ENCODE measurements at regions not wholly inside any gene's neighbourhood (a gene's known extent, or its start where the extent isn't known, plus 50 kb on each side); places are given as distances from the start of the nearest gene placed in this dataset.

DNA sequence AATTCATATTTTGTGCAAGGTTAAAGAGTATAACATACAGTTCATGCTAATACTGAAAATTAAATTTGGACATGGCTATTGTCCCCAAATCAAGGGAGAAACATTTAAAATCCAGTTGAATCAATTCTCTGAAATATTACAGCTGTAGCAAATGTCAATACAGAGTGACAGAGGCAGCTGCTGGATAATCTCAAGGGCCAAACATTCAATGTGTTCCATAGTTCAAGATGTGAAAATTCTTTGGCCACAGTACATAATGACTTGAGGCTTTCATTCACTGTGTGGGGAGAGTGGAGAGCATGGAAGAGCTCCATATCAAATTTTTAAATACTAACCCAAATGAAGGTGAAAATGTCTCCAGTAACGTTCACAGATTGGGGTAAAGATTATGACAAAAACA, 1192.8 kb upstream of the CADM2 start:
- no peak for DNase-seq

DNA sequence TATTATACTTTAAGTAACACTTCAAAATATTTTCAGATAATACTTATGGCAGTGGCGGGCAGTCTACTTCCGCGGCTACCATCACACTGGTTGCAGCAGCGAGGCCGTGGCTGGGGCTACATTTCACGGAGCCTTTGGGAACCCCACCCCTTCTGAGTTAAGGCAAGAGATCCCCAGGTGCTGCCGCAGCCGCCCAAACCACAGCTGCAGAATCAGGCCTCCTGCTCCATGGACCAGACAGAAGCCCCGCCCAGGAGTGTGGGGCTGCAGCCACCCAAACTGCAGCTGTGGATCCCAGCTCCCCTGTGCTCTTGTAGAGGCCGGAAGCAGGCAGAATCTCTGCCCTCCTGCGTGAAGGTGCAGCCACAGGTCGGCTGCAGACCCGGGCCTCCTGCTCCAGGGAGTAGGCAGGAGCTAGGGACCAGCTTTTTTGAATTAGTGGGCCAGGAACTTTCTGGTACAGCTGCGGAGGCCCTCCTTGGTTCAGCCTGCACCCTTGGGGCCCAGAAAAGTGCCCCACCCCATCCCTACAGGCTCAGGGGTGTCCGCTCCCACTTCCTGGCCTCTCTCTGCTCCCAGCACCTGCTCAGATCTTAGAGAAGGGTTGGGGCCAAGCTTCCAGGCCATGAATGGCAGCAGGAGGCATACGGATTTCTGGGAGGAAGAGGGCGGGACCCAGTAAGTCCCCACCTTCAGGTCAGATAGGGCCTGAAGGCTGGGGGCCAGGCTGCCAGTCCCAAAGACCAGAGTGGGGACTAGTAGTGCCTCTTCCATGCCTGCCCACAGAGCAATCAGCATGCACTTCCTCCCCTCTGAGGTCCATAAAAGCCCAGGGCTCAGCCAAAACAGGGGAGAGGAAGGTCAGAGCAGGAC, 1188.8 kb upstream of the CADM2 start:
- DNase-seq = no peak

DNA sequence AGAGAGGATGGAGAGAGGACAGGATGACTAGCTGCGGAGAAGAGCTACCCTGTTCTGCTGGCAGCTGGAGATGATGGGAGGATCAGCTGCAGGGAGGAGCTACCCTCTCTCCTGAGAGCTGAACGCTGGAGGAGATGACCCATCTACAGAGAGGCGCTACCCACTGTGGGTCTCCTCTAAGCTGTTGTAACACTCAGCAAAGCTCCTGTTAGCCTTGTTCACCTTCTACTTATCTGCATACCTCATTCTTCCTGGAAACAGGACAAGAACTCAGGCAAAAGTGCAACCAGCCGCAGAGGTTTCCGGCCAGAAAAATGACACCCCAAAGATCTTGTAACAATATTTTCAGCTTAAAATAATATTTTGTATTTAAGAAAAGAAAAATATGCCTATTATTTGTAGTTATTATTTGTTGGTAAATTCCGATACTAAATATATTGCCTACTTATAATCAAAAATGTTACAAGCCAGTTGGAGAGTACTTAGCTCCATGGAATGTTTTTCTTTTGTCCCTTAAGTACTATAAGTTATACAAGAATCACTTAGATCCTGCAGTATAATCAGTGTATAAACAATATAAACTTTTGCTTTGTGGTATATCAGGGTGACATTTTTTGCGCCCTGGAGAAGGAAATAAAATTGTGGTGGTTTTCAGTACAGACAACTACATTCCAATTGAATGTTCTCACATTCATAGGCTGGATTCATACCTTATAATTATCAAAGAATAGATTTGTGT, 1188.0 kb upstream of the CADM2 start:
- no peak for DNase-seq

DNA sequence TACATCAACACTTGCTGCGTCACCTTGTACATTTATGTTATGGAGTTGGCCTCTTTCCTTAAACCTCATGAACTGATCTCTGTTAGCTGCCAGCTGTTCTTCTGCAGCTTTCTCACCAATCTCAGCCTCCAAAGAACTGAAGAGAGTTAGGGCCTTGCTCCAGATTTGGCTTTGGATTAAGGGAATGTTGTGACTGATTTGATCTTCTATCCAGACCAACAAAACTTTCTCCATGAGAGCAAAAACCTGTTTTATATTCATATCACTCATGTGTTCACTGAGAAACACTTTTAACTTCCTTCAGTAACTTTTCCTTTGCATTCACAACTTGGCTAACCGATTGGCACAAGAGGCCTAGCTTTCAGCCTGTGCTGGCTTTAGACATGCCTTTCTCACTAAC, 1156.0 kb upstream of the CADM2 start:
- DNase-seq = no peak

DNA sequence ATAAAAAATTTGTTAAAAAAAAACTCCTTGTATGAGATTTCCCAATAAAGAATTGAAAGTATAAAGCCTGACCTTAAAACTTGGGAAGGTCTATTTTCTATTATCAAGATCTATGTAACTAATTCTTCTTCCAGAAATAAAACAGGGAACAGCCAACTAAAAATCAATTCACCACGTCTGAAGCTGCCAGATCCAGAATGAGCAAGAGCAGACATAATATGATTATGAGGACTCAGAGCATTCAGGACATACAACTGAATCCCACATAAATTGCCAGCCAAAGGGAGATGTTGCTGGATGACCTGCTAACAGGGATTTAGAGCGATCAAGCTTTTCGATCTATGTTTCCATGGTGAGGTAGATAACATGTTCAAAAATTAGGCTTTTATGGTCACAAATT, 1151.3 kb upstream of the CADM2 start:
- no peak for DNase-seq

DNA sequence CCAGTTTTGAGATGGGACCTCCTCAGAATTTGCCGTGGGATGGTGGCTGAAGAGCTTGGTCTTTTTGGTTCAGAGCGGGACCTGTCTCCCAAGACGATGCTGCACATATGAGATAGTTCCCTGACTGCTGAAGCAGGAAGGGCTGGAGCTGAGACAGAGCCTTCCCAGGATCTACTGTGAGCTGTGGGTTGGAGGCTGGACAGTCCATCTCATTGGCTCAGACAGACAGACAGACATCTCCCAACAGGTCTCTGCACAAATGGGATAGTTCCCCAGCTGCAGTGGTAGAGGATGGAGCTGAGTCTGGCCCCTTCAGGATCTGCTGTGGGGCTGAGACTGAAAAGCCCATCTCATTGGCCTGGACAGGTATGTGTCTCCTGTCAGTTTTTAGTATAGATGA, 1145.6 kb upstream of the CADM2 start:
- no peak for DNase-seq

DNA sequence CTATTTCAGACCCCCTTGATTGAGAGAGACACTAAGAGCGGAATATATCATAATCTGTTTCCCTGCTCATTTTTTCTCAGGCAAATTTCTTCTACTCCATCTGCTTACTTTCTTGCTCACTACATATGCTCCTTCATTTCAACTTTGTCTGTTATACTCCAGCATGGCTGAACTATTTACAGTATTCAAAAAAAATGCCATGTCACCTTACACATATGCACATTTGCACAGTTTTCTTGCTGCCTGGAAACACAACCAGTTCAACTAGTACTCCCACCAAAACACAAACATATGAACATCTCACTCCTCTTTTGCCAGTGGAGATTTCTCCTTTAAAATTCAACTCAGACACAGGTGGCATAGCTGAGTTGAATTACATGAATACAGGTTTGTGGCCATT, 1142.1 kb upstream of the CADM2 start:
- DNase-seq = no peak

DNA sequence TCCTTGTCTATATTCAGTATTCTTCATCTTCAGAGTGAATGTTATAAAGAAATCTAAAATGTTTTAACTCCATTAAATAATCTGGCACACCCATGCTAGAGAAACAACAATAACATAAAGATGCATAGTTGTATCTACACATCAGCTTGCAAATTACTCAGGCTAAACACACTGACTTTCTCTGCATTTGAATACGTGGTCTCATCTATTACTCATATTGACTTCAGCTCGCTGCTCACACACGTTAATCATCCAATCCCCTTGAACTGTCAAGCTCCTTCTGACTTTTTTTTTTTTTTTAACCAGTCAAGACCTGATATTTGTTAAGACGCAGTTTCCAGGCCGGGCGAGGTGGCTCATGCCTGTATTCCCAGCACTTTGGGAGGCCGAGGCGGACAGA, 1137.3 kb upstream of the CADM2 start:
- no peak for DNase-seq

DNA sequence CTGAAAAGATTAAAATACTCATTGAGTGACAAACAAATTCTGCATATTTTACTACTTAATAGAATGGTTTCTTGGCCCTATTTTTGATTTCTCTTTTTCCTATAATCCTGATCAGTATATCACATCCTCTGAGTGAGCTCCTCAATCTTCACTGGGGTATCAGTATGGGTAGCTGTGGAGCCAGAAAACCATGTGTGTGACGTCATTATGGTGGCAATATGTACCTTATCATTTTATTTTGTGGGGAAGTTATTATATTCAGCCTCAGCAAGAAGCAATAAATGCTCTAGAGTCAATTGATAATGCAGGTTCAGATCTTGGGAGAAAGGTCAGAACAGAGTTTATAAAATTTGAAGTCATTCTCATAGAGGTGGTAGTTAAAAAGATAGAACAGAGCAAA, 1135.7 kb upstream of the CADM2 start:
- no peak for DNase-seq

DNA sequence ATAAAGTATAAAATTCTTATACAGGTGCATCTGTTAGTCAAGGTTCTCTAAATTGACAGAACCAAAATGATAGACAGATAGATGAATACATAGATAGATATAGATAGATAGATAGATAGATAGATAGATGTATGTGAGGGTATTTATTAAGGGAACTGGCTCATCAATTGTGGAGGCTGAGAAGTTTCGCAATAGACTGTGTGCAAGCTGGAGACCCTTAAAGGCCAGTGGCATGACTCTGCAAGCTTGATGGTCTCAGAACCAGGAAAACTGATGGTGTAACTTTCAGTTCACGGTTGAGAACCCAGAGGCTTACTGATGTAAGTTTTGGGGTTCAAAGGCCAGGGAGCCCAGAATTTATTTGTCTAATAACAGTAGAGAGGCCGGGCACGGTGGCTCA, 1123.7 kb upstream of the CADM2 start:
- no peak for DNase-seq

DNA sequence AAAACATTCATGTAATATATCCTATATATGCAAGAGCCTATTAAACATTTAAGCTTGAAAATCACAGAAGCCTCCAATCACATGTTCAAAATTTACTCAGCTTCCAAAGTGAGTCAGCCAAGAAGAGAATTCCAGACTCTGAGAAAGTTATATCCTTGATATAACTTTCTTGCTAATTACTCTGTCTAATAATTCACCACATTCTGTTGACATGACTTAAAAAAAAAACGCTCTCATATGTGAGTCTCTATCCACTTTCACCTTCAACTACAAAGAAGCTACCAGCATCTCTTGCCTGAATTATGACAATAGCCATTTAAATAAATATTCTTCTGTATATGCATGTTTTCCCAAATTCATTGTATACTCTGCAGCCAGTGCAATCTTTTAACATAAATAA, 1116.3 kb upstream of the CADM2 start:
- DNase-seq = no peak

DNA sequence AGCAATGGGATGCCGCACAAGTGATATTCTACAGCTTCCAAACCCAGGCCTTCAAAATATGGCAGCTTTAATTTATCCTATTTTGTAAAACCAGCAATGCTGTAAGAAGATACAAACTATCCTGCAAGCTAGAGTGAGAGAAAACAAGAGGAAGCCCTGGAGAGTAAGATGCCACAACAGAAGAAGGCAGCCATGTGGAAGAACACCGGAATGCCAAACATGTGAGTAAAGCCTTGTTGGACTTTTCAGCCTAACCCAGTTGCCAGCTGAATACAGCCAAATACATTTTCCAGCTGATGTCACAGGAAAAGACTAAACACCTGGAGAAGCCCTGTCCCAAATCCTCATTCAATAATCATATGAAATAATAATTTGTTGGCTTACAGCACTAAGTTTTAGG, 1115.1 kb upstream of the CADM2 start:
- DNase-seq = no peak

DNA sequence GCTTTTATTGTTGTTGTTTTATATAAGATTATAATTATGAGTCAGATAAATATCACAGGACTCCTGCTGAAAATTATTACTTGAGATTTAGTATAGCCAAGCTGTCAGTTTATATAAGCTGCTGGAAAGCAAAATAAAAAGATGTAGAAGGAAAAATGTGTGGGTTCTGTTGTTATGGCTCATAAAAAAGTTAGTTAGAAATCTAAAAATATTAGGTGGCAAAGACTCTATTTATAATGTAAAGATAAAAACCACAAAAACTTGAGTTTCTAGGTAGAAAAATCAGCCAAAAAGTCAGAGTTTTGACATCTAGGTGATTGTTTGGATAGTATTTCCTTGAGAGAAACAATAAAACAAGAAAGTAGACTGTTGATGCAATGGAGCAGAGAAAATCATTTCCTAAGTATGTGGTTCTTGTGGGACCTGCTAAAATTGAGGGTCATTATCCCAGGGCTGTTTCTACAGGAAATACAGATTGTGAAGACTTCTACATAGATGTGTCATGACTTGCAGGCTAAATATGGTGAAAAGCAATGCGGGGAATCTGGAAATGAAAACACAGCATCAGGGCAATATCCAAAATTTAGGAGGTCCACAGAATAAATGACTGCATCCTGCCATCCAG, 1109.6 kb upstream of the CADM2 start:
- DNase-seq = no peak

DNA sequence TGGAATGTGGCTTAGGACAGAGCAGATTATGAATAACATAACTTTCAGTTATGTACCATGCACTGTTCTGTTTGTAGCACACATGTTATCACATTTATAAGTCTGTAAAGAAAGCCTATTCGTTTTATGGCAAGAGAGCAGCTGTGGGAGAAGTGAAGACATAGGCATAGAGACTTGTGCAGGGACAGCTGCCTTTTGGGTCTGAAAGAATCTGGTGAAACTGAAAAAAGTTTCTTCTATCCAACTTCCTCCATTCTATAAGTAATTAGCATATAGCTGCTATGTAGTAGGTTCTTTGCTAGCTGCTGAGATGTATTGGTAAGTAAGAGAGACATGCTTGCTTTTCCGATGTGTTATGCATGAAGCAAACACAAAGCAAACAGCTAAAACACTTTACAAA, 1095.4 kb upstream of the CADM2 start:
- DNase-seq = no peak

DNA sequence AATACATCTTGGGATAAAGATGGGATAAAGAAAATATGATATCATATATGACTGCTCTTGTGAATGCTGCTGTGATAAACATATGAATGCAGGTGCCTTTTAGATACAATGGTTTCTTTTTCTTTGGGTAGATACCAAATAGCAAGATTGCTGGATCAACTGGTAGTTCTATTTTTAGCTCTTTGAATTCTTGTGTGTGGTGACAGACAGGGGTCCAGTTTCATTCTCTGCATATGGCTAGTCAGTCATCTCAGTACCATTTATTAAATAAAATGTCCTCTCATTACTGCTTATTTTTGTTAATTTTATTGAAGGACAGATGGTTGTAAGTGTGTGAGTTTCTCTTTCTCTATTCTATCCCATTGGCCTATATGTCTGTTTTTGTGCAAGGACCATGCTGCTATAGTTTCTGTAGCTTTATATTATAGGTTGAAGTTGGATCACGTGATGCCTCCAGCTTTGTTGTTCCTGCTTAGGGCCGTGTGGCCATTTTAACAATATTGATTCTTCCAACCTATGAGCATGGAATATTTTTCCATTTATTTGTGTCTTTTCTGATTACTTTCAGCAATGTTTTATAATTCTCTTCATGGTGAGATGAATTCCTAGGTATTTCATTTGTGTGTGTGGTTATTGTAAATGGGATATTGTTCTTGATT, 1089.8 kb upstream of the CADM2 start:
- no peak for DNase-seq

DNA sequence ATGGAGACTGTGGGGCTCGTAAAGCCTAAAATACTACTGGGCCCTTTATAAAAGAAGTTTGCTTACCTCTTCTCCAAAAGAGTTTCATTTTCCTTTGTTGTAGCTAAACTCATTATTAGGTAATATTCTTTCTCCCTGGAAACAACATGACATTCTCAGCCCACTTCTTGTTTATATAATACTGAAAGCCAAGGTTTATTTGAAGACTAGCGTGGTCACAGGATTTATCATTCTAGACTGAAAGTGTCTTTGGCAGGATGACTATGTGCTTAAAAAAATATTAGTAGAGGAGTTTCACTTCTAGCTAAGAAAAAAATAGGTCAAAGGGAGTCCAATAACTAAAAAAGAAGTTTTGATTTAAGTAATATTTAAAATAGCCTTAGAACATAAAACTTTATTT, 1085.2 kb upstream of the CADM2 start:
- DNase-seq = no peak

DNA sequence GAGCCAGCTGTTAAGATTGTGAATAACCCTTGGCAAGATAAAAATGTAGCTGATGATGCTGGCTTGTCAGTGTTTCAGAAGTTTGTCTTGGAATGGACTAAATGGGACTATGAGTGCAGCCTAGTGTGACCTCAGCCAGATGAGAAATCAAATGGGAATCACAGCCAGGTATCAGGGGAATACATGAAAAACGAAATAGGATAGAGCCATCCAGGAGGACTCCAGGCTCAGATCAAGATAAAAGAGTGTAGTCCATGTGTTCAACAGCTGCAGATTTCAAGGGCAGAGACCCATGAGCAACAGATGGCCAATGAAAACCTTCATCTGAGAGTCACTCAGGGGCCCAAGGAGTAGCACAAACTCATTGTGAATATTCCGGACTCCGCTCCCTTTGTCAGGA, 1080.9 kb upstream of the CADM2 start:
- DNase-seq = no peak

DNA sequence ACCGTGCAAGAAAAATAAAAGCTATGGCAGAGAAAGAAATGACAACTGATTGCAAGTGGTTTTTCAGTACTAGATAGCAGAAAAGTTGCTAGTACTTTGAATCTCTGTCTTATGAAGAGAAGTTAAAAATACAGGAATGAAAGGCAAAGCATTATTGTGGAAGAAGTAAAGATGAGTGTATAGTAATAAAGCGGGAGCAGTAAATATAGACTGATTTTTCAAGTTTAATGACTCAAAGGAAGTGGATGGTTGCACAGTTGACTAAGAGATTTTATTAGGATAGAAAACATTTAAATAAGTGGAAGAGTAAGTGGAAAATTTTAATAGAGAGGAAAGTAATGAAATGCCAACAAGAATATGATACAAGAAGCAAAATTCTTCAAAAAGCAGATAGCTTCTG, 1076.1 kb upstream of the CADM2 start:
- DNase-seq = no peak

DNA sequence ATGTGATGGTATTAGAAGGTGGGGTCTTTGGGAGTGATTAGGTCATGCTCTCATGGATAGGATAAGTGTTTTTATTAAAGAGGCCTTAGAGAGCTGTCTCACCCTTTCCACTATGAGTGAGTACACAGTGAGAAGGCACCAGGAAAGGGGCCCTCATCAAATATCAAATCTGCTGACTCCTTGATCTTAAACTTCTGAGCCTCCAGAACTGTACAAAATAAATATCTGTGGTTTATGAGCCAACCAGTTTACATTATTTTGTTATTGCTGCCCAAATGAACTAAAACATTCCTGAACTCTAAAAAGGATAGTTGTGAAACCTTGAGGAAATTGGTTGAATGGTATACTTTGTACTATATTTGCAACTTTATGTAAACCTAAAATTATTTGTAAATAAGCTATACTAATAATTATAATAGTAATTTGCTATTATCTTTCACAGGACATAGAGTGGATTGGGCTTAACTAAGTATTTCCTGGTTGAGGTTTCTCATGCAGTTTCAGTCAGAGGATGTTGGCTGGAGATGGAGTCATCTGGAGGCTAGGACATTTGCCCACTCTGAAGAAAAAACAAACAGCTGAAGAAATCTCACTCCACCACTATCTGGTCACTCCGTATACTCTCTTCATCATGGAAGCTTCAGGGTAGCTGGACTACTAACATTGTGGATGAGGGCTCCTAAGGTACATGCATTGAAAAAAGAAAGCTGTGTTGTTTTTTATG, 1068.6 kb upstream of the CADM2 start:
- DNase-seq = no peak

DNA sequence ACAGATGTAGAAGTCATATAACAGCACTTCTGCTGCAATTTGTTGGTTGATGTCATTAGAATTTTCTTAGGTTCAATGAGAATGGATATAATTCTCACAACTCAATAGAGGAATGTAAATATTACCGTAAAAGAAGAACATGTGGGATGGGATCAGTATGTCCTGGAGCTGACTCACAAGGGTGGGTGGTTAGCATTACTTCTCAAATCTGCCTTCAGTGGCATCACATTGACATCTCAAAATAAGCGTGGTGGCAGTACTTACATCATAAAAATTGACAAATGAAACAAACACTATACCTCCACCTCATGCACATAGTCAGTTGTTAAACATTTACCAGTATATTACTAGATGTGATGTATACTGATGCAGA, 1068.0 kb upstream of the CADM2 start:
- no peak for DNase-seq

DNA sequence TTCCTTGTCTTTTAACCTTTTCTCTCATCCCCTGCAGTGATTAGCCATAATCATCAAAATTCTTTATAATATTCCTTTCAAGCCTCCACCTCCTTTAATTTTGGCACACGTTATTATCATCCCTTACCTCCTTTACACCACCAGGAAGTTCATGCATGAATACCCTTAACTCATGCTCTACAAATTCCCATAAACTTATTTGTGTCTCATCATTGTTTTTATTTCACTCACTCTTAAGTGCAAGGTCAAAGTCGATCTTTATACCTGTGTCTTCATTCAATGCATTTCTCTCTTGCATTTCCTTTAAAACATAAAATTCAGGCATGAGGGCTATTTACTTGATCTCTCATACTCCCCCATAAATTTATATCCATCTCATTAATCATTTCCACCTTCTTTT, 1064.6 kb upstream of the CADM2 start:
- no peak for DNase-seq

DNA sequence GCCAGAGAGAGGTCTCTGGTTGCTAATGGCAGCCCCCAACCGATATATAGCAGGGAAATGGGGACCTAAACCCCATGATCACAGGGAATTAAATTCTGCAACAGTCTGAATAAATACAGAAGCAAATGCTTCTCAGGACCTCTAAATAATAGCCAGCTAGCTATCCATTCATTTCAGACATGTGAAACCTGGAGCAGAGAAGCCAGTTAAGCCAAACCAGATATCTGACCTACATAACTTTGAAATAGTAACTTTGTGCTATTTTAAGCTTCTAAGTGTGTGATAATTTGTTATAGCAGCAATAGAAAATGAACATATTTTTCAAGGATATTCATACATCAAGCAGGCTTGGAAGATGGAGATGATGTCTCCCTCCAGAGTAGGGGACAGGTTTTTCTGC, 1062.9 kb upstream of the CADM2 start:
- no peak for DNase-seq
